ENCODE measurements at regions not wholly inside any gene's neighbourhood (a gene's known extent, or its start where the extent isn't known, plus 50 kb on each side); places are given as distances from the start of the nearest gene placed in this dataset.

DNA sequence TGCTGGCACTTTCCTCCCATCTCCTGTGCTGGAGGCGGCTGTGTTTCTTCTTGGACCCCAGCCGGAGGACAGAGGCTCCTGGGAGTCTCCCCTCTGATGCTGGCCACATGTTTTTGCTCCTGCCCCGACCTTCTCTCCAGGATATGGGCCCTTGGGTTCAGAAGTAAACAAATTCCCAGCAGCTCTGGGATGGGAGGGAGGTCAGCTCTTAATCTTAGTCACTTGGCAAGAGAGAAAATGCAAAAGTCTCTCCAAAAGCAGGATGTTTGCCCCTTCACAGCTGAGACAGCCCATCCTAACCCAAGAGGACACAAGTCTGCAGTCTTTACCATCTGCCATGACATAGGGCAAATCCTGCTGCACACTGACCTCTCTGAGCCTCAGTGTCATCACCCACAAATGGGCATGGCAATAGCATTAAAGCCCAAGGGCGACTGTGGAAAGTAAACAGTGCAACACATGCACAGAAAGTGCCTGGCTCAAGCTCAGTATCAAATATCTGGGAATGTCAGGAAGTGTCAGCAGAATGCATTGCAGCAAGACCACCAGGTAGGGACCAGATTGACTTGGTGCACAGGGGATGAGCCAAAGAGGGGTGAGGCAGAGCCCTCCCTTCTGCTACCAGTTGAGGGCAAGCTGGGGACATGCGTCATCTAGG is 117.0 kb upstream of the CXCL14 start:
- H3K9ac ChIP-seq (ENCODE audit: insufficient read depth, low read length): no peak overlapping the region
- DNase-seq (ENCODE audit: low read depth in 2 of 2): no peak
- no peak overlapping the region for H2AFZ ChIP-seq (ENCODE audit: low read length)
- H3K4me3 ChIP-seq (replicated peaks in 1 of 4; ENCODE audit: control extremely low read depth in 1 of 4, insufficient read depth in 1 of 4, low read depth in 3 of 4, low read length in 4 of 4): no peak overlapping the region
- H3K79me2 ChIP-seq (ENCODE audit: control insufficient read depth, insufficient read depth, low read length): no peaks in the 10 kb centered on the region
- no peaks in the 10 kb centered on the region for H3K27me3 ChIP-seq (ENCODE audit: control insufficient read depth, insufficient read depth, low read length)
- no peaks in the 10 kb centered on the region for H3K4me1 ChIP-seq (ENCODE audit: control insufficient read depth, extremely low read depth, insufficient read depth, low read length)
- no peak overlapping the region for H3K27ac ChIP-seq (ENCODE audit: insufficient read depth, low read length)
- no peaks in the 10 kb centered on the region for H3K9me3 ChIP-seq (ENCODE audit: control insufficient read depth, insufficient read depth, low read depth, low read length)
- no peak overlapping the region for H3K4me2 ChIP-seq (ENCODE audit: extremely low read depth, insufficient read depth, low read length)
- no peak for TF ChIP-seq EZH2 (IDR thresholded peaks at IDR 0.05; ENCODE audit: low read length, missing control alignments)
- TF ChIP-seq, protein P1, sequence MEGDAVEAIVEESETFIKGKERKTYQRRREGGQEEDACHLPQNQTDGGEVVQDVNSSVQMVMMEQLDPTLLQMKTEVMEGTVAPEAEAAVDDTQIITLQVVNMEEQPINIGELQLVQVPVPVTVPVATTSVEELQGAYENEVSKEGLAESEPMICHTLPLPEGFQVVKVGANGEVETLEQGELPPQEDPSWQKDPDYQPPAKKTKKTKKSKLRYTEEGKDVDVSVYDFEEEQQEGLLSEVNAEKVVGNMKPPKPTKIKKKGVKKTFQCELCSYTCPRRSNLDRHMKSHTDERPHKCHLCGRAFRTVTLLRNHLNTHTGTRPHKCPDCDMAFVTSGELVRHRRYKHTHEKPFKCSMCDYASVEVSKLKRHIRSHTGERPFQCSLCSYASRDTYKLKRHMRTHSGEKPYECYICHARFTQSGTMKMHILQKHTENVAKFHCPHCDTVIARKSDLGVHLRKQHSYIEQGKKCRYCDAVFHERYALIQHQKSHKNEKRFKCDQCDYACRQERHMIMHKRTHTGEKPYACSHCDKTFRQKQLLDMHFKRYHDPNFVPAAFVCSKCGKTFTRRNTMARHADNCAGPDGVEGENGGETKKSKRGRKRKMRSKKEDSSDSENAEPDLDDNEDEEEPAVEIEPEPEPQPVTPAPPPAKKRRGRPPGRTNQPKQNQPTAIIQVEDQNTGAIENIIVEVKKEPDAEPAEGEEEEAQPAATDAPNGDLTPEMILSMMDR (conservative IDR thresholded peaks at IDR 0.05 in 1 of 2, IDR thresholded peaks at IDR 0.05 in 1 of 2; ENCODE audit: low read depth in 1 of 2, low read length in 2 of 2): no peak
- no peaks in the 10 kb centered on the region for H4K20me1 ChIP-seq (ENCODE audit: control insufficient read depth, extremely low read depth, insufficient read depth, low read length)
- H3K36me3 ChIP-seq (ENCODE audit: control insufficient read depth, insufficient read depth, low read length): no peaks in the 10 kb centered on the region

DNA sequence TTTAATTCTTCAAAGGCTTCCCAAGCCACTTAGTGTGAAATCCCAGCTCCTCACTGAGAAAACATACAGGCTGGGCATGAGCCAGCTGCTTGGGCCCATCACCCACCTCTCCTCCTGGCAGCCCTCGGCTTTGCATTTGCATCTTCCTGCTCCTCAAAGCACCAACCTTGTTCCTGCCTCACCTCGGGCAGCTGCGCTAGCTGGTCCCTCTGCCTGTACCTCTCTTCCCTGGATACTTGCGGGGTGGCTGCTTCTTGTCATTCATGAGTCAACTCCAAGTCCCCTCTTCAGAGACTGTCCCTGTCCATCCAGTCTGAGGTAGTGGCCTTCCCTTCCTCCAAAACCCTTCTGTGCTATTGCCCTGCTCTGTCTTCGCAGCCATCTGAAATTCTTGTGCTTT is 116.1 kb upstream of the CXCL14 start:
- H3K4me2 ChIP-seq (ENCODE audit: extremely low read depth, insufficient read depth, low read length): no peak overlapping the region
- H3K27ac ChIP-seq (ENCODE audit: insufficient read depth, low read length): no peak overlapping the region
- H4K20me1 ChIP-seq (ENCODE audit: control insufficient read depth, extremely low read depth, insufficient read depth, low read length): no peaks in the 10 kb centered on the region
- no peak for DNase-seq (ENCODE audit: low read depth in 2 of 2)
- H3K9me3 ChIP-seq (ENCODE audit: control insufficient read depth, insufficient read depth, low read depth, low read length): no peaks in the 10 kb centered on the region
- TF ChIP-seq EZH2 (IDR thresholded peaks at IDR 0.05; ENCODE audit: low read length, missing control alignments): no peak
- TF ChIP-seq, protein P1 (conservative IDR thresholded peaks at IDR 0.05 in 1 of 2, IDR thresholded peaks at IDR 0.05 in 1 of 2; ENCODE audit: low read depth in 1 of 2, low read length in 2 of 2): no peak
- no peaks in the 10 kb centered on the region for H3K4me1 ChIP-seq (ENCODE audit: control insufficient read depth, extremely low read depth, insufficient read depth, low read length)
- H2AFZ ChIP-seq (ENCODE audit: low read length): no peak overlapping the region
- no peaks in the 10 kb centered on the region for H3K27me3 ChIP-seq (ENCODE audit: control insufficient read depth, insufficient read depth, low read length)
- no peak overlapping the region for H3K4me3 ChIP-seq (replicated peaks in 1 of 4; ENCODE audit: control extremely low read depth in 1 of 4, insufficient read depth in 1 of 4, low read depth in 3 of 4, low read length in 4 of 4)
- no peaks in the 10 kb centered on the region for H3K79me2 ChIP-seq (ENCODE audit: control insufficient read depth, insufficient read depth, low read length)
- no peak overlapping the region for H3K9ac ChIP-seq (ENCODE audit: insufficient read depth, low read length)
- H3K36me3 ChIP-seq (ENCODE audit: control insufficient read depth, insufficient read depth, low read length): no peaks in the 10 kb centered on the region

DNA sequence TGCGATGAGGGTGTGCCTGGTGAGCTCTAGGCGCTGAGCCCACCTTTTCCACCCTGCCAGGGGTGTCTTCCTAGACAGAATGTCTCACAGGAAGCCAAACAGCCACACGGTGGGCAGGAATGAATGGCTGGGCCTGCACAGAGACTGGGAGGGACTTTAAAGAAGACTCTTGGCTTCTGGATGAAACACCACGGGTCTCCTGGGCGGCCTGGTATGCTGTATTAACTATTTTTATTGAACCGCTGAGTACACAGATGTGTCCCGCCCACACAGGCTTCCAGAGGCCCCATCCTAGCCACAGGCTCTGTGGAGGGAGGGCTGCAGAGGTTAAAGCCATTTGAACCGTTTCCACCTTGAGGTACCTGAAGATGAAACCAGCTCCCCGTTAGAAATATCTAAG is 115.2 kb upstream of the CXCL14 start:
- H3K4me1 ChIP-seq (ENCODE audit: control insufficient read depth, extremely low read depth, insufficient read depth, low read length): no peaks in the 10 kb centered on the region
- DNase-seq (ENCODE audit: low read depth in 2 of 2): no peak
- H2AFZ ChIP-seq (ENCODE audit: low read length): no peak overlapping the region
- no peaks in the 10 kb centered on the region for H3K27me3 ChIP-seq (ENCODE audit: control insufficient read depth, insufficient read depth, low read length)
- no peaks in the 10 kb centered on the region for H3K36me3 ChIP-seq (ENCODE audit: control insufficient read depth, insufficient read depth, low read length)
- H3K9me3 ChIP-seq (ENCODE audit: control insufficient read depth, insufficient read depth, low read depth, low read length): no peaks in the 10 kb centered on the region
- TF ChIP-seq EZH2 (IDR thresholded peaks at IDR 0.05; ENCODE audit: low read length, missing control alignments): no peak
- TF ChIP-seq, protein P1 (conservative IDR thresholded peaks at IDR 0.05 in 1 of 2, IDR thresholded peaks at IDR 0.05 in 1 of 2; ENCODE audit: low read depth in 1 of 2, low read length in 2 of 2): no peak
- no peak overlapping the region for H3K4me2 ChIP-seq (ENCODE audit: extremely low read depth, insufficient read depth, low read length)
- H3K4me3 ChIP-seq (replicated peaks in 1 of 4; ENCODE audit: control extremely low read depth in 1 of 4, insufficient read depth in 1 of 4, low read depth in 3 of 4, low read length in 4 of 4): no peak overlapping the region
- H4K20me1 ChIP-seq (ENCODE audit: control insufficient read depth, extremely low read depth, insufficient read depth, low read length): no peaks in the 10 kb centered on the region
- H3K9ac ChIP-seq (ENCODE audit: insufficient read depth, low read length): no peak overlapping the region
- H3K27ac ChIP-seq (ENCODE audit: insufficient read depth, low read length): no peak overlapping the region
- H3K79me2 ChIP-seq (ENCODE audit: control insufficient read depth, insufficient read depth, low read length): no peaks in the 10 kb centered on the region

Measured in fibroblast of lung (primary cell).